OCI-LY1 (cell line): ENCODE measurements at regions not wholly inside any gene's neighbourhood (a gene's known extent, or its start where the extent isn't known, plus 50 kb on each side); places are given as distances from the start of the nearest gene placed in this dataset.

ENCODE experiments used
- H2AFZ ChIP-seq: fragments of 200-600 bp; sonication (generic), shearing (Covaris generic); 2 replicates; pipeline ENCODE4 v1.6.0; 2014; ENCODE audit warnings: antibody characterized with exemption, mild to moderate bottlenecking, low read length
- H3F3A ChIP-seq: fragments of 200-600 bp; sonication (generic), shearing (Covaris generic); 2 replicates; pipeline ENCODE4 v1.6.0; 2014; ENCODE audit warnings: mild to moderate bottlenecking, antibody characterized with exemption, low read length, moderate library complexity; ENCODE audit not compliant: insufficient read depth
- H3K27ac ChIP-seq: fragments of 200-600 bp; sonication (generic); 2 replicates; pipeline ENCODE4 v1.5.1; 2014; ENCODE audit warnings: low read length, mixed run types, mild to moderate bottlenecking, low read depth; ENCODE audit not compliant: poor library complexity, severe bottlenecking
- H3K27me3 ChIP-seq: fragments of 200-600 bp; sonication (generic); 2 replicates; pipeline ENCODE4 v1.6.0; 2014; ENCODE audit warnings: antibody characterized with exemption, mild to moderate bottlenecking, low read length, moderate library complexity; ENCODE audit not compliant: insufficient read depth
- H3K36me3 ChIP-seq: fragments of 200-600 bp; sonication (generic); 2 replicates; pipeline ENCODE4 v1.6.1; 2014; ENCODE audit warnings: mild to moderate bottlenecking, antibody characterized with exemption, low read length, moderate library complexity, mixed read lengths; ENCODE audit not compliant: insufficient read depth
- H3K4me1 ChIP-seq: fragments of 200-600 bp; sonication (generic); 2 replicates; pipeline ENCODE4 v1.5.1; 2014; ENCODE audit warnings: mild to moderate bottlenecking, low read length, moderate library complexity; ENCODE audit not compliant: insufficient read depth, severe bottlenecking
- H3K4me2 ChIP-seq: fragments of 200-600 bp; sonication (generic), shearing (Covaris generic); 2 replicates; pipeline ENCODE4 v1.6.1; 2014; ENCODE audit warnings: low read length
- H3K4me3 ChIP-seq: fragments of 200-600 bp; sonication (generic); 2 replicates; pipeline ENCODE4 v1.5.1; 2014; ENCODE audit warnings: low read length, low read depth, mild to moderate bottlenecking, mixed read lengths; ENCODE audit not compliant: poor library complexity, severe bottlenecking
- H3K79me2 ChIP-seq: fragments of 200-600 bp; shearing (Covaris generic); 2 replicates; pipeline ENCODE4 v1.6.1; 2016; ENCODE audit warnings: mixed run types, low read length, mixed read lengths; ENCODE audit not compliant: insufficient read depth
- H3K9ac ChIP-seq: fragments of 200-600 bp; sonication (generic), shearing (Covaris generic); 2 replicates; pipeline ENCODE4 v1.6.1; 2014; ENCODE audit warnings: mild to moderate bottlenecking, low read length, mixed read lengths
- H3K9me2 ChIP-seq: fragments of 200-600 bp; sonication (generic), shearing (Covaris generic); 2 replicates; pipeline ENCODE4 v1.6.1; 2014; ENCODE audit warnings: low read depth, mild to moderate bottlenecking, low read length, mixed read lengths
- H3K9me3 ChIP-seq: fragments of 200-600 bp; shearing (Covaris generic); 2 replicates; pipeline ENCODE4 v1.6.1; 2014; ENCODE audit warnings: low read length, mixed read lengths
- H4K20me1 ChIP-seq: fragments of 200-600 bp; sonication (generic), shearing (Covaris generic); 2 replicates; pipeline ENCODE4 v1.6.0; 2016; ENCODE audit warnings: mild to moderate bottlenecking, low read length; ENCODE audit not compliant: insufficient read depth
- EZH2 ChIP-seq: fragments of 200-600 bp; sonication (generic), shearing (Covaris generic); IDR thresholded peaks from 2 replicates; pipeline ENCODE4 v1.8.0; 2017; ENCODE audit warnings: borderline replicate concordance, mixed run types, mild to moderate bottlenecking, antibody characterized with exemption, low read length, moderate library complexity, mixed read lengths
- TF ChIP-seq, protein P1 (sequence below): fragments of 200-600 bp; sonication (generic), shearing (Covaris generic); IDR thresholded peaks from 2 replicates; pipeline ENCODE4 v1.5.1; 2017; ENCODE audit warnings: mild to moderate bottlenecking, antibody characterized with exemption, low read length, moderate library complexity, mixed read lengths

DNA sequence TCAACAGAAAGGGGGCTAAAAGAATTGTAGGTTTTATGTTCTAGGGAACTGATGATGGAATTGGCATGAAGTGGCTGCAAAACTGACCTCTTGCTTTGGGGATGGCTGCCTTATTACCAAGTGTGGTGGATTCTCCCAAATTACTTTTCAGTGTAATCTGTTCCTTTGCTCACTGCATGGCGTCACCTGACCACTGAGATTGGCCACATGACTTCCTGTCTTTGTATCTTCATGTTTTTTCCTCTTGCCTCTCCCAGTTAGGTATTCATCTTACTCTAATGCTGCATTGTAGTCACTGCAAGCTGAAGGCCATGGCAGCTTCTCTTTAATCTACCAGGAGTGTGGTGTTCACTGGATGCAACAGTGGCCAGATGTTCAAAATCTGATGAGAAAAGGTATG is 257.7 kb upstream of the TNP1 start:
- Histone ChIP-seq H3K4me2 (no peak overlapping the region), H2AFZ (no peak overlapping the region)
- TF ChIP-seq EZH2 = no peak
- TF ChIP-seq, protein P1, sequence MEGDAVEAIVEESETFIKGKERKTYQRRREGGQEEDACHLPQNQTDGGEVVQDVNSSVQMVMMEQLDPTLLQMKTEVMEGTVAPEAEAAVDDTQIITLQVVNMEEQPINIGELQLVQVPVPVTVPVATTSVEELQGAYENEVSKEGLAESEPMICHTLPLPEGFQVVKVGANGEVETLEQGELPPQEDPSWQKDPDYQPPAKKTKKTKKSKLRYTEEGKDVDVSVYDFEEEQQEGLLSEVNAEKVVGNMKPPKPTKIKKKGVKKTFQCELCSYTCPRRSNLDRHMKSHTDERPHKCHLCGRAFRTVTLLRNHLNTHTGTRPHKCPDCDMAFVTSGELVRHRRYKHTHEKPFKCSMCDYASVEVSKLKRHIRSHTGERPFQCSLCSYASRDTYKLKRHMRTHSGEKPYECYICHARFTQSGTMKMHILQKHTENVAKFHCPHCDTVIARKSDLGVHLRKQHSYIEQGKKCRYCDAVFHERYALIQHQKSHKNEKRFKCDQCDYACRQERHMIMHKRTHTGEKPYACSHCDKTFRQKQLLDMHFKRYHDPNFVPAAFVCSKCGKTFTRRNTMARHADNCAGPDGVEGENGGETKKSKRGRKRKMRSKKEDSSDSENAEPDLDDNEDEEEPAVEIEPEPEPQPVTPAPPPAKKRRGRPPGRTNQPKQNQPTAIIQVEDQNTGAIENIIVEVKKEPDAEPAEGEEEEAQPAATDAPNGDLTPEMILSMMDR = no peak

DNA sequence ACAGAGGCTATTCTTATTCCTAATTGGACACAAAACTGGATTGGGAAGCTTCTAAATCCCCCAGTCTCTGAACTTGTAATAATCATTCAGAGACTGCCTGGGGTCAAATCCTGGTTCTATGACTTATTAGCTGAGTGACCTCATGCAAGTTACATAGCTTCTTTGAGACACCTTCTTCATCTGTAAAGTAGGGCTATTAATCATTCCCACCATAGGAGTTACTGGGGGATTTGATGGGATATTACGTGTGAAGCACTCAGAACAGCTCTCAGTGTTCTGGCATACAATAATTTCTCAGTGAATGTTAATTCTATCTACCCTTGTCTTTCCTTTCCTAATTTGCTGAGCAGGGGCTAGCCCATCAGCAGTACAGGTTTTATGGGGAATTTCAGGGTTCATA is 256.7 kb upstream of the TNP1 start:
- Histone ChIP-seq H3K9me2 (no peaks in the 10 kb centered on the region), H3K27ac (no peak overlapping the region), H3K4me1 (no peaks in the 10 kb centered on the region), H3F3A (no peaks in the 10 kb centered on the region), H3K9me3 (no peaks in the 10 kb centered on the region), H3K36me3 (no peaks in the 10 kb centered on the region), H3K79me2 (no peaks in the 10 kb centered on the region), H3K4me2 (no peak overlapping the region), H3K9ac (no peak overlapping the region), H3K4me3 (no peak overlapping the region), H3K27me3 (no peaks in the 10 kb centered on the region), H4K20me1 (no peaks in the 10 kb centered on the region), H2AFZ (no peak overlapping the region)
- no peak for TF ChIP-seq EZH2
- TF ChIP-seq, protein P1 = no peak

More for the DNA sequence above, 257.7 kb upstream of the TNP1 start:
- H3K9me2 ChIP-seq = no peaks in the 10 kb centered on the region
- H4K20me1 ChIP-seq = no peaks in the 10 kb centered on the region
- H3F3A ChIP-seq = no peaks in the 10 kb centered on the region
- H3K27me3 ChIP-seq = no peaks in the 10 kb centered on the region
- H3K36me3 ChIP-seq = no peaks in the 10 kb centered on the region
- H3K9ac ChIP-seq = no peak overlapping the region
- no peaks in the 10 kb centered on the region for H3K9me3 ChIP-seq
- no peak overlapping the region for H3K27ac ChIP-seq
- no peaks in the 10 kb centered on the region for H3K4me1 ChIP-seq
- H3K4me3 ChIP-seq = no peak overlapping the region
- no peaks in the 10 kb centered on the region for H3K79me2 ChIP-seq

DNA sequence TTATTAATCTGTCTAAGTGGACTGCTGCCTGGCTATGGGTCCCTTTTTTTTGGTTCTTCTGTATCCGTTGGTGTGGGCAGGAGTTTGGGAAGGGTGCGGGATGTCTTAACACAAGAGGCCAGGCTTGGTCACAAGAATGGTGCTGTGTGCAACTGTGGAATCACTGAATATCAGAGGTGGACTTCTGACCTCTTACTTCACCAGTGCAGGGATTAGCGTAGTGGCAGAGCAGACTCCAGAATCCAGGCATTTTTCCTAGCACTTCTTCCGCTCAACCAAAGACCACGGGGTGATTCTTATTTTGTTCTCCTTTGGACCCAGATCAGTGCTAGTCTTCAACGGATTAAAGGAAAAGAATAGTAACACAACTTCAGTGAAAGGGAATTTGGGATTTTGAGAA is 254.3 kb upstream of the TNP1 start:
- H3K9ac ChIP-seq = no peak overlapping the region
- no peak overlapping the region for H3K4me3 ChIP-seq
- H3F3A ChIP-seq = no peaks in the 10 kb centered on the region
- H3K4me2 ChIP-seq = no peak overlapping the region
- no peaks in the 10 kb centered on the region for H3K9me3 ChIP-seq
- no peaks in the 10 kb centered on the region for H3K79me2 ChIP-seq
- H3K27ac ChIP-seq = no peak overlapping the region
- no peak overlapping the region for H2AFZ ChIP-seq
- no peaks in the 10 kb centered on the region for H3K27me3 ChIP-seq
- H3K4me1 ChIP-seq = no peaks in the 10 kb centered on the region
- H3K36me3 ChIP-seq = no peaks in the 10 kb centered on the region
- no peaks in the 10 kb centered on the region for H3K9me2 ChIP-seq
- H4K20me1 ChIP-seq = no peaks in the 10 kb centered on the region
- TF ChIP-seq, protein P1 = no peak
- TF ChIP-seq EZH2 = no peak
